ELF-1 (cell line): ENCODE measurements at regions not wholly inside any gene's neighbourhood (a gene's known extent, or its start where the extent isn't known, plus 50 kb on each side); places are given as distances from the start of the nearest gene placed in this dataset.
"Not testable (repeated sequence)": the region's sequence is repeated elsewhere in the genome, so short reads cannot be mapped to it uniquely, and the experiment has no call there.

Source experiments
- DNase-seq: peaks from one replicate; pipeline ENCODE4 v3.0.0-alpha.2; 2016; ENCODE audit warnings: low read depth, low spot score

DNA sequence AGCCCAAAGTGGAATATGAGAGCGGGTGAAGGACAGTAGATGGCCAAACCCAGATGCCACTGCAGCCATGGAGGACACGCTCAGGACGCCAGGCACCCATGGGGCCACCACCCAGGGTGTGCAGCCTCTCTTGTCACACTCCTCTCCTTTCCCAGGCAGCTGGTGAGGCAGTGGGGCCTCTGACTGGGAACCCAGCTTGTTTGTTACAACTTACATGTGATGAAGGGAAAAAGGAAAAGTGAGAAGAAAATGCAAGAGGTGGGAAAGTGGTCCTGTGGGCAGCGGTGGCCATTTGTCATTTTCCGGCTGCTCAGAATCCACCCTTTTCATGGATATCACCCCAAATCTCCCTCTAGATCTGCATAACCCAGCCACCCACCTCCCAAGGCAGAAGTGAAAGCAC lies 62.7 kb upstream of the UNC5A start:
- no peak for DNase-seq

GRCh38 chr5:176748073-176748966 lies 62.0 kb upstream of the UNC5A start:
- no peak for DNase-seq

DNA sequence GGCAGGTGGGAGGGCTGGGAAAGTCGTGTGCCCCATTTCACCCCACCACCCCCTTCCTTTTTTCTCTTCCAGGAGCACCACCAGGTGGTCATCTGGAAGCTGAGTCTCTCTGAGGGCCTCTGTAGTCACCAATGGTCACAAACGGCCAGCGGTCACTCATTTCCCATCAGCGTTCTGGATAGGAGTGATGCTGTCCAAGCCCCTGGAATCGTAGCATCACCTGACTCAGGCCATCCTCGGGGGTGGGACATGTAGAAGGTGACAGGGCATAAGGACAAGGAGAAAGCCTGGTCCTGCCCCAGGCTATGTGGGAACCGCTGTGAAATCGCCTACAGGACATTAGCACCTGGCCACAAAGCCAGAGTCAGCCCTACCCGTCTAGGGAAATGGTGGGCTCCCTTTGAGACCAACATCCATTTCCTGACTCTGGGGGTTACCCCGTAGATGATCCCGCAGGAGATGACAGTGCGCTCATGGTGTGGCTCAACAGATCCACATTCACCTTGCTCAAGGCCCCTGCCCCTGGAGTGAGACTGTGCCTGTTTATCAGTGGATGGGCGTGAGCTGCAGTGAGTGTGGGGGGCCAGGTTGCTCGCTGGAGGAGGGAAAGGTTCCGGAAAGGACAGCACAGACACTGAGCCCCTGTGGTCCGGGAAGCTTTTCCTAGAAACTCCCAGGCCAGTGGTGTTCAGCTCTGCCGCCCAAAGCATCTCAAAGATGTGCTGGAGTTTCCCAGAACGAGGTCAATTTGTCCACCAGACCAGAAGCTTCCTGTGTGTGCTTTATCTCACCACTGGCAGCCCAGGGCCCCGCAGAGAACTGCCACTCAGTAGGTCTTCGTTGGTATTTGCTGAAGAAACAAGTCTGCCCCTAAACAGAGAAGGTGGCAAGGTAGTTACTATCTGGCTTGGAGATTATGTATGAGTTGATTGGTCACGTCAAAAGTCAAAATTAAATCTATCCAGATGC lies 61.1 kb upstream of the UNC5A start:
- no peak for DNase-seq

- DNase-seq = no peak
Observed at GRCh38 chr5:176750144-176750543, 60.2 kb upstream of the UNC5A start.

DNA sequence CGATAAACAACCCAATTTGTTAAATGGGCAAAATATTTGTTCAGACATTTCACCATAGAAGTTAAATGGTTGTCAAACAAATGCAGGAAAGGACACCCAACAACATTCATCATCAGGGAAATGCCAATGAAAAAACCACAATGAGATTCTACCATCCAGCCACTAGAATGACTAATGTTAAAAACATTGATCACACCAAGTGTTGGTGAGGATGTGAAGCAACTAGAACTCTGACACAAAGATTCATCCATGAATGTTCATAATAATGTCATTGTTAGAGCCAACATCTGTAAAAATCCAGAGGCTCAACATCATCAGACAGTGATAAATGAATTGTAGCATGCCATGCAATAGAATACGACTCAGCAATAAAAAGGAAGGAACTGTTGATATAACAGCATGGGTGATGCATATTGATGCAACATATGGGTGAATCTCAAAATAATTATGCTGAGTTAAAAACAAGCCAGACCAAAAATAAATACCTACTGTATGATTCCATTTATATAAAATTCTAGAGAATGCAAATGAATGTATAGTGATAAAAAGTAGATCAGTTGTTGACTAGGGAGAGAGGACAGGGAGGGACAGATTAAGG lies 55.9 kb upstream of the UNC5A start:
- no peak for DNase-seq

- not testable (repeated sequence) for DNase-seq
Observed at GRCh38 chr5:176755593-176755992, 54.8 kb upstream of the UNC5A start.

GRCh38 chr5:176757569-176757968 lies 52.8 kb upstream of the UNC5A start:
- DNase-seq = not testable (repeated sequence)
